Epithelial cell of proximal tubule (primary cell): ENCODE measurements at regions not wholly inside any gene's neighbourhood (a gene's known extent, or its start where the extent isn't known, plus 50 kb on each side); places are given as distances from the start of the nearest gene placed in this dataset.

Experiments used
- DNase-seq: peaks from one replicate; pipeline ENCODE4 v3.0.0-alpha.2; 2011; ENCODE audit warnings: low read depth
- H3K4me3 ChIP-seq: 2 replicates; pipeline ENCODE4 v1.5.1; 2011; ENCODE audit warnings: low read depth, mild to moderate bottlenecking, low read length
- TF ChIP-seq, protein P1 (sequence below): conservative IDR thresholded peaks from 2 replicates; pipeline ENCODE4 v1.5.1; 2012; ENCODE audit warnings: low read depth, mild to moderate bottlenecking, low read length

DNA sequence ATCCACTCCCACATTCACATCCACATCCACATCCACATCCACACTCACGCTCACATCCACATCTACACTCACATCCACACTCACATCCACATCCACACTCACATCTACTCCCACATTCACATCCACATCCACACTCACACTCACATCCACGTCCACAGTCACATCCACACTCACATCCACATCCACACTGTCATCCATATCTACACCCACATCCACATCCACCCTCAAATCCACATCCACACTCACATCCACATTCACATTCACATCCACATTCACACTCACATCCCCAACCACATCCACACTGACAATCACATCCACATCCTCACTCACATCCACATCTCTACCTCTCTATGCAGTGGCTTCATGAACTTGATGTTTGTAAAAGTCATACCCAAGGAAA, 190.5 kb downstream of the IRX1 start:
- TF ChIP-seq, protein P1, sequence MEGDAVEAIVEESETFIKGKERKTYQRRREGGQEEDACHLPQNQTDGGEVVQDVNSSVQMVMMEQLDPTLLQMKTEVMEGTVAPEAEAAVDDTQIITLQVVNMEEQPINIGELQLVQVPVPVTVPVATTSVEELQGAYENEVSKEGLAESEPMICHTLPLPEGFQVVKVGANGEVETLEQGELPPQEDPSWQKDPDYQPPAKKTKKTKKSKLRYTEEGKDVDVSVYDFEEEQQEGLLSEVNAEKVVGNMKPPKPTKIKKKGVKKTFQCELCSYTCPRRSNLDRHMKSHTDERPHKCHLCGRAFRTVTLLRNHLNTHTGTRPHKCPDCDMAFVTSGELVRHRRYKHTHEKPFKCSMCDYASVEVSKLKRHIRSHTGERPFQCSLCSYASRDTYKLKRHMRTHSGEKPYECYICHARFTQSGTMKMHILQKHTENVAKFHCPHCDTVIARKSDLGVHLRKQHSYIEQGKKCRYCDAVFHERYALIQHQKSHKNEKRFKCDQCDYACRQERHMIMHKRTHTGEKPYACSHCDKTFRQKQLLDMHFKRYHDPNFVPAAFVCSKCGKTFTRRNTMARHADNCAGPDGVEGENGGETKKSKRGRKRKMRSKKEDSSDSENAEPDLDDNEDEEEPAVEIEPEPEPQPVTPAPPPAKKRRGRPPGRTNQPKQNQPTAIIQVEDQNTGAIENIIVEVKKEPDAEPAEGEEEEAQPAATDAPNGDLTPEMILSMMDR, result no peak

DNA sequence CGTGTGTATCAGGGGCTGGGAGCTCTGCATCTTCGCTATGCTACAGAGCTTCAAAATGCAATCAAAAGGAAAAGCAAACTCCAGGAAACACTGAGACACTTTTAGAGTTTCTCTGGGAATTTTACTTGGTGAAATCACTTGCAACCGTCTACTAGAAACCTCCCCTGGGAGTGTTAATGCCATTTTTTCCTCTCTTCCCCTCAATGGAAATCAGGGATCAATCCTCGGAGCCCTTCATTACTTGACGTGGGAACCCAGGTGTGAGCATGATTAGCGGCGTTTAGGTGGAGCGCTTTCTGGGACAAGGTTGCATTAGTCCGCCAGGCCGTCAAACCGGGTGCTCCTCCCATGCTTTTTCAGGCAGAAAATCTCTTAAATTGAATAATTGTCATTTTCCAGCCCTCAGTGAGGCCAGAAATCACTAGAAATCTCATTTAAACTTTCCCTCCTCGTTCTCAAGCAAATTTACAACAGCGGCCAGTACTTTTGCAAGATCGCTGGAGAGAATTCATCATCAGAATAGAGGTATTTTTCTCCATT, 191.3 kb downstream of the IRX1 start:
- TF ChIP-seq, protein P1, result no peak
- no peak overlapping the region for H3K4me3 ChIP-seq
- no peak for DNase-seq

More for the DNA sequence above, 190.5 kb downstream of the IRX1 start:
- DNase-seq, result no peak
- H3K4me3 ChIP-seq, result no peak overlapping the region

DNA sequence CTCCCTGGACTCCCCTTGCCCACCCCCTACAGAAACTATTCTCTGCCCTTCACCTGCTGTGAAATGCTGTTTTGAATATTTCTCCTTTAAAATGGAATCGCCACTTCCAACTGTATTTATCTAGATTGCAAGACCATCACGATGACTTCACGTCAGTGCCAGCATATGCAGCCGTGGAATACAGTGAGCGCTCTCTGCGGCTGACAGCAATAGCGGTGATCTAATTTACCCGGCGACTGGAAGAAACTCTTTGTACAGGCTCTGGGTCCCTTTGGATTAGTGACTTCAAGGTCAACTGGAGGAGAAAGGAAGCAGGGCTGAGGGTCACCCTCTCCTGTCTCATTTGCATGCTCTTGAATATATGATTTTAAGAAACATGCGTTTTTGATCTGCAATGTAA, 192.0 kb downstream of the IRX1 start:
- DNase-seq, result no peak
- TF ChIP-seq, protein P1, result no peak
- H3K4me3 ChIP-seq, result no peak overlapping the region

DNA sequence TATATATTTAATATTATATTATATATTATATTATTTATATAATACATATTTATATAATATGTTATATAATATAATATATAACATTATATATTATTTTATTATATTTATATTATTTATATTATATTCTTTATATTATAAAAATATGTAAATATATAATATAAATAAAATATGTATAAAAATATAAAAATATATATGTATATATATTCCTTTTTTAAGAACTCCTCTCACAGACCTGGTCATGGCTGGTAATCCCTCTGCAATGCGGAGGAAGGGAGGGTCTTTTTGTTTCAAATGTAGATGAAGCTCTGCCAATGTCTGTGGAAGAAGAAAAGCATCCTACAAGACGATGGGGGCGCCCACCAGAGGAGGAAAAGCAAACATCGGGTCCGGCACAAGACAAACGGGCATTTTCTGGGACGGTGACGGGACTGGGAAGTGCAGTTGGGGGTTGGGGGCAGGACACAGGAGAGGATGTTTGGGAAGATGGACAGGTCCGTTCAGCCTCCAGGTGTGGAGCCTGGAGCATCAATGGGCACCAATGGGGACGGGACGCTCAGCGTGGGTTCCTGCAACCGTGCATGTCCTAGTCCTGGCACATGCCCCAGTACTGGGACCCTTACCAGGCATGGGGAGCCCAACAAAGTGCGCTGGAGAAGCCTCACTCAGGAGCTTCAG, 194.0 kb downstream of the IRX1 start:
- no peak for DNase-seq
- TF ChIP-seq, protein P1, result no peak
- H3K4me3 ChIP-seq, result no peak overlapping the region

DNA sequence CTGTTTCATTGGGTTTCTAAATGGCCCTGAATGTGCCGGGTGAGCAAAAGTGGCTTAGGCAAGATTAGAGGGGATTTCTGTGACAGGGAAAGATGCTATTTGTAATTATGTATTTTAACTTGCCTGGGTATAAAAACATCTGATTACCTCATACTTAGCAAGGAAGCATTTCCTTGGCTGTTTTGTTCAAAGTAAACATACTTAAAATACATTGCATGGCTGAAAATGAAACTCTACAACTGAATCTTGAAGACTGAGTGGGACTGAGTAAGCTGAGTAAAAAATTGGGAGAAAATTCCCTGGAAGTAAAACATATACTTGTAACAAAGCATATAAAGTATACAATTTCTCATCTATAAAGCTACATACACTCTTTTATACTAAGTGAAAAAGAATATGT, 197.5 kb downstream of the IRX1 start:
- no peak for DNase-seq
- TF ChIP-seq, protein P1, result no peak
- no peak overlapping the region for H3K4me3 ChIP-seq

DNA sequence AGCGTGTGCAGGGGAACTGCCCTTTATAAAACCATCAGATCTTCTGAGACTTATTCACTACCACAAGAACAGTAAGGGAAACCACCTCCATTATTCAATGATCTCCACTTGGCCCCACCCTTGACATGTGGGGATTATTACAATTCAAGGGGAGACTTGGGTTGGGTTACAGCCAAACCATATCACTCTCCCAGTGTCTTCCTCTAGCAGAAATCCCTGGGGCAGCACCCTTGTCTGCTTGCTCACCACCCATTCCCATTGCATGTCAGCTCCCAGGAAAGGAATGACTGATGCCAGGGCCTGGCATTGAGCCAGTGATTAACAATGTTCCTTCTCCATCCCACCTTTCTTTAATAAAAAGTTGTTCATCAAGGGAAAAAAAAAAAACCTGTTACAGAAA, 199.0 kb downstream of the IRX1 start:
- DNase-seq, result no peak
- no peak overlapping the region for H3K4me3 ChIP-seq
- TF ChIP-seq, protein P1, result no peak

DNA sequence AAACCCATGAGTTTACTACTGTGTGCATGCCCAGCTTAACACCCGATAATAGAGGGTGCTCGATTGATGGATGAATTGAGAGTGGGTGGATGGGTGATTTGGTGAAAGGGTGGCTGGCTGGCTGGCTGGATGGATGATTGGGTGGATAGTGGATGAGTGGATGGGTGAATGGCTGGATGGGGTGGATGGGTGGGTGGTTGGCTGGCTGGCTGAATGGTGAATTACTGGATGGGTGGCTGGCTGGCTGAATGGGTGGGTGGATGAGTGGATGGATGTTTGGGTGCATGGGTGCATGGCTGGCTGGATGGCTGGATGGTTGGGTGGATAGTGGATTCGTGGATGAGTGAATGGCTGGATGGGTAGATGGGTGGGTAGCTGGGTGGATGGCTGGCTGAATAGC, 201.1 kb downstream of the IRX1 start:
- TF ChIP-seq, protein P1, result no peak
- DNase-seq, result no peak
- H3K4me3 ChIP-seq, result no peak overlapping the region
